Muscle of leg (tissue), 3 donors: ENCODE measurements at regions not wholly inside any gene's neighbourhood (a gene's known extent, or its start where the extent isn't known, plus 50 kb on each side); places are given as distances from the start of the nearest gene placed in this dataset.

Source experiments
- DNase-seq: peaks from one replicate; pipeline ENCODE4 v3.0.0; 2013
- H3K27ac ChIP-seq: one replicate; pipeline ENCODE4 v1.5.1; 2013; ENCODE audit warnings: mild to moderate bottlenecking, low read length, control low read depth
- H3K27me3 ChIP-seq: one replicate; pipeline ENCODE4 v1.6.1; 2013; ENCODE audit warnings: low read length; ENCODE audit not compliant: control insufficient read depth, insufficient read depth
- H3K36me3 ChIP-seq: one replicate; pipeline ENCODE4 v1.6.1; 2013; ENCODE audit warnings: low read length; ENCODE audit not compliant: control insufficient read depth, insufficient read depth
- H3K4me1 ChIP-seq: one replicate; pipeline ENCODE4 v1.6.1; 2013; ENCODE audit warnings: low read length; ENCODE audit not compliant: control insufficient read depth, insufficient read depth
- H3K4me3 ChIP-seq: one replicate; pipeline ENCODE4 v1.5.1; 2013; ENCODE audit warnings: low read length, control low read depth
- H3K9me3 ChIP-seq: replicated peaks from 2 replicates; pipeline ENCODE4 v1.6.1; 2013; ENCODE audit warnings: low read depth, low read length; ENCODE audit not compliant: control insufficient read depth
- WGBS: methylation state at CpG from one replicate; pipeline ENCODE4 v1.1.5; 2013; ENCODE audit warnings: missing lambda C conversion rate; ENCODE audit not compliant: insufficient coverage; 5-methylcytosine and 5-hydroxymethylcytosine counted together

DNA sequence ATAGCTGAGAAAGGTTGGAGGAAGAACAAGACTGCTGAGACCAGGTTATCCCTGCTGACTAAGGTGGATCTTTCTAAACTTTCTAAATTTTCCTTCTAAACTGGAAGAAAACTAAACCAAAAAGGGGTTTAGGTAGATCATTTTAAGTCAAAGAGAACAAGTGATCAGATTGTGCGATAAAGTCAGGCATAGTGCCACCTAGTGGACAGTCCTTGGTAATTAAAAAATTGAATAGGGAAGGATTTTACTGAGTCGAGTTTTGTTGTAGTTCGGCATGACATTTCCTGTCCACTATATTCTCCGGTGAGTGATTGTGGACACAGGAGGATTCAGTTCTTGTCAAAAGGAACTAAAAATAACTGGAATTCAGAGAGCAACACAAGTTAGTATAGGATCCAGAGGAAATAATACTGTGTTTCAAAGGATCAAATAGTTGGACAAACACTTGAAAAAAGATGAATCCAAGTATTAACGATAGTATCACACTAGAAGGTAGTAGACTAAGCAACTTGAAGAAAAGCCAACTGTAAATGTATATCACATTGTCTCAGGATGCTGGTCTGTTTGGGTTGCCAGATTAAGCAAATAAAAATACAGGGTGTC, 1236.4 kb downstream of the FAM181B start:
- WGBS = 11% methylated on average over 3 of the region's 5 CpGs
- Histone ChIP-seq H3K27ac (no peak overlapping the region), H3K4me3 (no peak overlapping the region), H3K27me3 (no peaks in the 10 kb centered on the region), H3K36me3 (no peaks in the 10 kb centered on the region), H3K9me3 (no peaks in the 10 kb centered on the region), H3K4me1 (no peaks in the 10 kb centered on the region)
- DNase-seq = peak; percentile 40

DNA sequence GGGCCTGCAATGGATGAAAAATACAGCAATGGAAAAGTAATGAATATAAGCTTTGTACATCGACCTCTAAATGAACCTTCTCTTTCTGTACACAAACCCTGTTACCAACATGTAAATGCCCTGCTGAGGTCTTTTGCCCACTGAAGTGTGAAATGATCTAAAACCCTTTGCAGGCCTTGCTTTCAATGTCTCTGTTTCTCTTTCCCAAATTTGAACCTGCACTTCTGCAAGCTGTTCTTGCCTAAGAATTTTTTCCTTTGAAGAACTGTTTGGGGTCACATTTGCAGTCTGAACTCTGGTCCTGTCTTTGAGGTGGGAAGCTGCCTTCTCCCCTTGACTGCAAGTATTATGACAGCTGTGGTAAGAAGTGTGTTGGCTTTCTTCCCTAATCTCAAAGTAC, 1237.1 kb downstream of the FAM181B start:
- Histone ChIP-seq H3K27ac (no peak overlapping the region), H3K4me3 (no peak overlapping the region), H3K4me1 (no peaks in the 10 kb centered on the region), H3K36me3 (no peaks in the 10 kb centered on the region), H3K27me3 (no peaks in the 10 kb centered on the region), H3K9me3 (no peaks in the 10 kb centered on the region)
- DNase-seq = peak; percentile 5
- WGBS = 80% methylated on average over 1 of the region's 1 CpG

- DNase-seq = no peak
- no peak overlapping the region for H3K4me3 ChIP-seq
- no peaks in the 10 kb centered on the region for H3K36me3 ChIP-seq
- no CpG with 5 or more reads among the region's 4 CpGs for WGBS
- no peaks in the 10 kb centered on the region for H3K4me1 ChIP-seq
- no peak overlapping the region for H3K27ac ChIP-seq
- no peaks in the 10 kb centered on the region for H3K9me3 ChIP-seq
- H3K27me3 ChIP-seq = no peaks in the 10 kb centered on the region
Observed at GRCh38 chr11:81495699-81496292, 1237.9 kb downstream of the FAM181B start.

DNA sequence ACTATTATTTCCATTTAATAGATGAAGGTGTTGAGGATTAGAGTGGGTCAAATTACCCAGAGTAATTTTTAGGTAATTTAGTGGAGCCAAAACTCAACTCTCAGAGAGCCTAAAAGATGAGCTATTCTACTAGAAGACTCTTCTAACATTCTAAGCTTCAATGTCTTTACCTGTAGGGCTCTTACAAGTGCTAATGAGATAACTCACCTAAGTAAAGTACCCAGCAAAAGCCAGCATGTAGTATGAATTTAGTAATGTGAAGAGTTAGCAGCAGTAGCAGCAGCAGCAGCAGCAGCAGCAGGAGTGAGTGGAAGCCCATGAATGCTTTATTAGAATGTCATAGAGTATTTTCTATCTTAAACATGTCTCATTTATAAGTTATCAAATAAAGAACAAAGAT, 1239.2 kb downstream of the FAM181B start:
- DNase-seq = no peak
- Histone ChIP-seq H3K27ac (no peak overlapping the region), H3K9me3 (no peaks in the 10 kb centered on the region), H3K36me3 (no peaks in the 10 kb centered on the region), H3K4me3 (no peak overlapping the region), H3K27me3 (no peaks in the 10 kb centered on the region), H3K4me1 (no peaks in the 10 kb centered on the region)

DNA sequence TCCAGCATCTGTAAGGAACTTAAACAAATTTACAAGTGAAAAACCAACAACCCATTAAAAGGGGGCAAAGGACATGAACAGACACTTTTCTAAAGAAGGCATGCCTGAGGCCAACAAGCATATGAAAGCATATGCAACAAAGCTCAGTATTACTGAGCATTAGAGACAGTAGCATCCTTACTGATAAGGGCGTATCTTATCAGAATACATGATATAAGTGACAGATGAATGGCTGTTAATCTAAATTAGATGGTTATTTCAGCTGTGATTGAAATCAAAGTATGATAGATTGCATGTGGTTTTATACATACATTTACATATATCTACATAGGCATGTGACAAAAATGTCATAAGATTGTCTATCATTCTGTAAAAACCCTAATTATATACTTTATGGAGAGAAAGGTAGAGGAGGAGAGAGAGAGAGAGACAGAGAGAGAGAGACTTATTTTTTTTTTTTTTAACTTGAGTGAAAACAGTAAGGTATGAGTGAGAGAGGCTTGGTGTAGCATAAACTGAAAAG, 1240.7 kb downstream of the FAM181B start:
- Histone ChIP-seq H3K9me3 (no peaks in the 10 kb centered on the region), H3K4me3 (no peak overlapping the region), H3K4me1 (no peaks in the 10 kb centered on the region), H3K27me3 (no peaks in the 10 kb centered on the region), H3K27ac (no peak overlapping the region), H3K36me3 (no peaks in the 10 kb centered on the region)
- no peak for DNase-seq
- no CpG with 5 or more reads among the region's 1 CpG for WGBS

DNA sequence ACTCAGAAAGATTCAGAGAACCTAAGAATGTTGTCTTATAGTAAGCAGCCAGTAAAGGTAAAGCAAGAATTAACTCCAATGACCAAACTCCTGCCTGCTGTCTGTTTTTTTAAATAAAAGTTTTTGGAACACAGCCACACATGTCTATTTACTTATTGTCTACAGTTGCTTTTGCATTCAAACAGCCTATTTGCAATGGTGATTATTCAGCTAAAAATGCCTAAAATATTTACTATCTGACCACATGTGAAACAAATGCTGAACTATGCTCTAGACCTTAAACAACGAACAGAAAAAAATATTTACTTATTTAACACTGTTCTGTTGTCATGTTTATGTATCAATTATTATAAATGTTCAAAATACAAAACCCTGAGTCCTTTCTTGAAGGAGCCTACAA, 1246.6 kb downstream of the FAM181B start:
- WGBS = no CpG with 5 or more reads among the region's 1 CpG
- Histone ChIP-seq H3K9me3 (no peaks in the 10 kb centered on the region), H3K27ac (no peak overlapping the region), H3K4me3 (no peak overlapping the region), H3K27me3 (no peaks in the 10 kb centered on the region), H3K36me3 (no peaks in the 10 kb centered on the region), H3K4me1 (no peaks in the 10 kb centered on the region)
- no peak for DNase-seq

DNA sequence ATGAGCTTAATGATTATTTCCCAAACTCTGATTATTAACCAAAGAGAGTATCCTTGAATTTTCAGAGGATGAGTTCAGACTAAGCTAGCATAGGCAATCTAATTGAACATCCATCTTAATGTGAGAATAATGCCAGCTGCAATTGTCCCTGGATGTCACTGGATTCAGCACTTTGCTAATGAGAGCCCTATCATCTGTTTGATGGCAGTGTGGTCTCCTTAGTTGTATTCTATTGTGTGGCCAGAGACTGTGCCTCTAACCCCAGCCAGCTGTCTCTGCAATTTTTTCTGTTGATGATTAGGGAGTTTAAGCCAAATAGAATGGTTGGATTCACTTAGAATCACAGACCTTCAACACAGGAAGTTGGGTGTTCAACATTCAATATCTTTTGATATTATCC, 1249.5 kb downstream of the FAM181B start:
- Histone ChIP-seq H3K36me3 (no peaks in the 10 kb centered on the region), H3K4me1 (no peaks in the 10 kb centered on the region), H3K9me3 (no peaks in the 10 kb centered on the region), H3K27me3 (no peaks in the 10 kb centered on the region), H3K27ac (no peak overlapping the region), H3K4me3 (no peak overlapping the region)
- no peak for DNase-seq

- H3K4me1 ChIP-seq = no peaks in the 10 kb centered on the region
- H3K4me3 ChIP-seq = no peak overlapping the region
- no CpG with 5 or more reads among the region's 1 CpG for WGBS
- no peak overlapping the region for H3K27ac ChIP-seq
- no peak for DNase-seq
- H3K27me3 ChIP-seq = no peaks in the 10 kb centered on the region
- no peaks in the 10 kb centered on the region for H3K9me3 ChIP-seq
- H3K36me3 ChIP-seq = no peaks in the 10 kb centered on the region
Observed at GRCh38 chr11:81477277-81477676, 1256.4 kb downstream of the FAM181B start.

DNA sequence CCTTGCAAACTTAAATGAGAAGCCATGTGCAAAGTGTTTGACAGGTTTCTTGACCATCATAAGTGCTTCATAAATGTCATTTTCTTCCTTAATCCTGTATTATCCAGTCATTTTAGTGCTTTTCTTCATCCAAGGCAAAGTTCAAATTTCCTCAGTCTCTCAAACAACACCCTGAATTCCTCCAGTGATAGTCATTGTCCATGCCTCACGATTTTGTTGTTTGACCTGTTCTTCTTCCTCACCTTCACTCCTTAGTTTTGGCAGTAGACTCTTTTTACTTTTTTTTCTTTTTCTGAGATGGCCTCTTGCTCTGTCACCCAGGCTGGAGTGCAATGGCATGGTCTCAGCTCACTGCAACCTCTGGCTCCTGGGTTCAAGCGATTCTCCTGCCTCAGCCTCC, 1257.3 kb downstream of the FAM181B start:
- WGBS = 78% methylated on average over 1 of the region's 2 CpGs
- no peak for DNase-seq
- Histone ChIP-seq H3K4me3 (no peak overlapping the region), H3K27ac (no peak overlapping the region), H3K9me3 (no peaks in the 10 kb centered on the region), H3K4me1 (no peaks in the 10 kb centered on the region), H3K36me3 (no peaks in the 10 kb centered on the region), H3K27me3 (no peaks in the 10 kb centered on the region)

- Histone ChIP-seq H3K27me3 (no peaks in the 10 kb centered on the region), H3K4me1 (no peaks in the 10 kb centered on the region), H3K4me3 (no peak overlapping the region), H3K36me3 (no peaks in the 10 kb centered on the region), H3K9me3 (no peaks in the 10 kb centered on the region), H3K27ac (no peak overlapping the region)
- no CpG with 5 or more reads among the region's 2 CpGs for WGBS
- no peak for DNase-seq
Observed at GRCh38 chr11:81472646-81473045, 1261.0 kb downstream of the FAM181B start.

GRCh38 chr11:81470446-81470845, 1263.2 kb downstream of the FAM181B start:
- 100% methylated on average over 3 of the region's 3 CpGs for WGBS
- peak; percentile 1 for DNase-seq
- Histone ChIP-seq H3K9me3 (no peaks in the 10 kb centered on the region), H3K4me1 (no peaks in the 10 kb centered on the region), H3K27ac (no peak overlapping the region), H3K4me3 (no peak overlapping the region), H3K27me3 (no peaks in the 10 kb centered on the region), H3K36me3 (no peaks in the 10 kb centered on the region)
